OCI-M1 (cell line): ENCODE measurements at regions not wholly inside any gene's neighbourhood (a gene's known extent, or its start where the extent isn't known, plus 50 kb on each side); places are given as distances from the start of the nearest gene placed in this dataset.

Experiments used
- DNase-seq: peaks from one replicate; lab custom pipeline; 2025; lab: John Stamatoyannopoulos, UW

DNA sequence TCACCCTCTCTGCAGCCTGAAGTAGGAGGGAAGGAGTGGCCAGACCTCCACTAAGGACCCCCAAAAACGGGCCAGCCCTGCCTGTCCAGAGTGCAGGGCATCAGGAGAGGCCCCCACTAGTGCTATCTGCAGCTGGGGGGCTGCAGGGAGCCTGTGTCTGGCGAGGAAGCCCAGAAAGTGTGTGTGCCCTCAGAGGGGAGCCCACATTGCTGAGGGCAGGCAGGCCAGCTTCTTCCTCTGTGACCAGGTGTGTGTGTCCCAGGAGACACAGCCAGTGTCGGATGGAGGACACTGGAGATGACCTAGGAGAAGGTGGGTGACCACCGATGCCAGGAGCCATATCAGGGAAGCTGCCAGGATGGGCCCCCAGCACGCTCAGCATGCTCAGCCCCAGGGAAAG is 218.7 kb downstream of the IRX2 start:
- DNase-seq = no peak

DNA sequence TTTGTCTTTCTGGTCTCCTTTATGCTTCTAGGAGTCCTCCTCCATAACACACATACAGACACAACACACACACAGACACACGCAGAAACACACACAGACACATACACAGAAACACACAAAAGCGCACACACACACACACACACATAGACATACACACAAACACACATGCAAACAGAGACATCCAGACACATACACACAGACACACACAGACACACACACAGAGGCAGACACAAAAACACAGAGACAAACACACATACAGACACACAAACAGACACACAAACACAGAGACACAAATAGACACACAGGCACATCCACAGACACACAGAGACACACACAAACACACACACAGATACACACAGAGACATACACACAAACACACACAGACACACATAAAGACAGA is 220.2 kb downstream of the IRX2 start:
- DNase-seq = no peak

DNA sequence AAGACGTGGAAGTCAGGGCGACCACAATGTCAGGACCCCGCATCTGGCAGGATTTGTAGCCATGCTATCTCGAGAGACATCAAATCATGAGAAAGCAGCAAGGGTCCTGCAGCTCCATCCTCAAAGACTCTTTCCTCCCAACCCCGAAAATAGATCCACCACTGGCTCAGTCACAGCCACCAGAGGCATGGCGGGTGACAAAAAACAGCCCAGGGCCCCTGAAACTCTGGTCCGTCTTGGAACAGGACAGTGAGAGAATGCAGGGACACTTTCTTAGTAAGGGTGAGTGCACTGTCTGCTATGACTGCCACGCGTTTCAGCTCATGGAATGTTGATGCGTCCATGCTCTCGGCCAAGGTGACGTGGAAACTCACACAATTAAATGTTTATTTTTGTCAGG is 220.9 kb downstream of the IRX2 start:
- DNase-seq = no peak

DNA sequence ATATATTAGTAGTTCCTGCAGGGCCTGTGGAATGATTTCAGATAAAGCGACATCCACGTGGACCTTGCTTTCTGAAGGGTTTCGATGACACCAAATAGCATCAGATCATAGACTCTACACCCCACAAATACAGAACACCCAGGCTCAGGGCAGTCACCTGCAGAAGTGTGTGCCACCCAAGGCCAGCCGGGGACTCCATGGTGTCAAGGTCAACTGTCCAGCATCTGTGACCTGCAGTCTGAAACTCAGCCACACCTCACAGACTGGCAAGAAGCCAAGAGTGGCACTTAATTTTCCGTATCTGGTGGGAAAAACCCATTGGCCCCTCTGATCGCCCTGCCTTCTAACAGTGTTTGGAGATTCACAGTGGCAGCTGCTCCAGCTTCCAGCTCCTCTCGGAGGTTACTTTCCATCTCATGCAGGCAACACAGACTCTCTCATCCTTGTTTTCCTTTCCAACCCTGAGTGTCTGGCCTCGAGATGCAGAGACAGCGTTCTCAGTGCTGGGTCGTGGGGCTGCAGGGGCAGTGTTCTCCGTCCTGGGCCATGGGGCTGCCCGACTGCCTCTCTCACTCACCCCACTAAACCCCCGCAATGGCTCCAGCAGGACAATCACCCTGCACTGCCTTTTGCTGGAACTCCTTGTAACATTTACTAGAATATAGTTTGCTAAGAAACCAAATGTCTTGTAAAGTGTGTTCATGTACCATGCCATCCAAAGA is 221.9 kb downstream of the IRX2 start:
- no peak for DNase-seq

DNA sequence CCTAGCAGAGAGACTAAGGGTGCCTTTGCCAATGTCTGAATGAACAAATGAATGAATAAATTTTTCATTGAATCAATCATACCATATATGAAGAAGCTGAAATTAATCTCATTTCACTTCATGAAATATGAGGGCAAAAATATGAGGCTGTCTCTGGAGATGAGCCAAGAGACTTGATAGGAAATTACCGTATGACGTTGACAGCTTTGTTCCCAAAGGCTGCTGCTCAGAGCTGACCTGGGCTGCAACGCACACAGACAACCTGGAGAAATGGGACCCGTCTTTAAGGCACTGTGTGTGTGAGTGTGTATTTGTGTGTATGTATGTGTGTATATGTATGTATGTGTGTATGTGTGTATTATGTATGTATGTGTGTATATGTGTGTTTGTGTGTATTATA is 226.1 kb downstream of the IRX2 start:
- DNase-seq = no peak

DNA sequence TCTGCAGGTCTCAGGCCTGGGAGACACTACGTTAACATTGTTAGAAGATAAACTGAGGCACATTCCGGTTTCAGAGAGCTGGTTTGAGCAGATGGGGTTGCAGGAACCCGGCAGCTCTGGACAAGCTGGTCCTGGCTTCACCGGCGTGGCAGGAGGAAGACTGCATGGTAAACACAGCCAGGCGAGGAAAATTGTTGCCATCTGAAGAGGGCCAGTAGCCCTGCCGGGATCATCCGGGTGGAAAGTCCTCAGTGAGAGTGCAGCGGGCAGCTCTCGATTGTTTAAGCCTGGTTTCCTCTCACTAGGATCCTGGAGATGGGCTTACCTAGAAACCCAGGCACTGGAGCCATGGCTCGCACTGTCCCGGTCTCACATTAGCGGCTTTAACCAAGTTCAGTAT is 226.9 kb downstream of the IRX2 start:
- DNase-seq = no peak

DNA sequence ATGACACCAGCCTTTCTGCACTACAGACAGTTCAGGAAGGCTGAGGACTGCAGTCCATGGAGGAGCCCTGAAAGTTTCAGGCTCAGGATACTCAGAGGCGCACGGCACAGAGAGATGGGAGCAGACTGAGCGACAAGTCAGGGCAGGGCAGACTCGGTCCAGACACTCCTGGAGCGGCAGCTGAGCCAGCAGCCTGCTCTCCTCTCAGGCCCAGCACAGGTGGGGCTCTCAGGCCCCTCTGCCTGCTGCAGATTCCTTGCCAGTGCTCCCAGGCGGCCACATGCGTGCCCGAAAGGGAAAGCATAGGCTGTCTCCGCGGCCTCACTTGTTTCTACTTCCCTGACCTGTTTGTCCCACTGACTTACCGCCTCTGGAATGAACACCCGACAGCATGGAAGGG is 228.3 kb downstream of the IRX2 start:
- DNase-seq = no peak

DNA sequence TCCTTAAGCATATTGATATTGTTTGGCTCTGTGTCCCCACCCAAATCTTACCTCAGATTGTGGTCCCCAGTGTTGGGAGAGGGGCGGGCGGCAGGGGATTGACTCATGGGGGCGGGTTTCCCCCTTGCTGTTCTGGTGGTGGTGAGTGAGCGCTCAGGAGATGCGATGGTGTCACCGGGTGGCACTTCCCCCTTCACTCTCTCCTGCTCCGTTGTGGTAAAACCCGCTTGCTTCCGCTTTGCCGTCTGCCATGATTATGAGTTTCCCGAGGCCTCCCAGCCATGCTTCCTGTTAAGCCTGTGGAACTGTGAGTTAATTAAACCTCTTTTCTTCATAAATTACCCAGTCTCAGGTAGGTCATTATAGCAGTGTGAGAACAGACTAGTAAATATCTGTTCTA is 229.1 kb downstream of the IRX2 start:
- no peak for DNase-seq

DNA sequence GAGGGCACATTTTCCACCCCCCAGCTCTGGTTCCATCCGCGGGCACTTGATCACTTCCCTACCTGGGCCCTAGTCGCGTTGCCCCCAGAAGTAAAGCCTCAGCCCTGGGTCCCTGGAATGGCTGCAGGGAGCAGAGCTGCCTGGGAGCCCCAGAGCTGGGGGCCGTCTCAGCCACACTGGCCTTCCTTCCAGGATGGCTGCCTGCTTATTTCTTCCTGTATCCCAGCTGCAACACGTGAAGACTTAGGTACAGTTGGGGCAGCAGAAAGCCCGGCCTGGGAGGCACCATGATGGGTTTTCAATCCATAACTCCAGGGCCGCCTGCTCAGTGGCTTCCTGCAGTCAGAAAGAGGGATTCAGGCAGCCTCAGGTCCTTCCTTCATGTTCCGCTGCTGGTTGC is 232.3 kb downstream of the IRX2 start:
- DNase-seq = no peak

DNA sequence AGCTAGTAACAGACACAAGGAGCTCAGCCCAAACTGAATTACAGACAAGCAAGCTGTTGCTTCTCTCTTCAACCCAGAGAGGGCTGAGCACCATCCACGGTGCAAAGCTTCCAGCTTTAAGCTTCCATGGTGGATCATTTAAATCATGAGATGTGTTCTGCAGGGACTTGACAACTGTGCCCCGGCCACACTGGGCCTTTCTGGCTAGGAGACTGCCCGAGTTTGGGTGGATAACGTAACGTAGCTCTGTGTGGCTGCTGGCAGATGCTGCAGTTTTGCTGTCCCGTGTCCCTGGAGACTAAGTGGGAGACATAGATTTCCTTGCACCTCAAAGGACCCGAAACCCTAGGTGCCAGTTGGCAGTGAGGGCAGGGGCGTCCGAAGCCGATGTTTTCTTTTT is 234.0 kb downstream of the IRX2 start:
- no peak for DNase-seq

DNA sequence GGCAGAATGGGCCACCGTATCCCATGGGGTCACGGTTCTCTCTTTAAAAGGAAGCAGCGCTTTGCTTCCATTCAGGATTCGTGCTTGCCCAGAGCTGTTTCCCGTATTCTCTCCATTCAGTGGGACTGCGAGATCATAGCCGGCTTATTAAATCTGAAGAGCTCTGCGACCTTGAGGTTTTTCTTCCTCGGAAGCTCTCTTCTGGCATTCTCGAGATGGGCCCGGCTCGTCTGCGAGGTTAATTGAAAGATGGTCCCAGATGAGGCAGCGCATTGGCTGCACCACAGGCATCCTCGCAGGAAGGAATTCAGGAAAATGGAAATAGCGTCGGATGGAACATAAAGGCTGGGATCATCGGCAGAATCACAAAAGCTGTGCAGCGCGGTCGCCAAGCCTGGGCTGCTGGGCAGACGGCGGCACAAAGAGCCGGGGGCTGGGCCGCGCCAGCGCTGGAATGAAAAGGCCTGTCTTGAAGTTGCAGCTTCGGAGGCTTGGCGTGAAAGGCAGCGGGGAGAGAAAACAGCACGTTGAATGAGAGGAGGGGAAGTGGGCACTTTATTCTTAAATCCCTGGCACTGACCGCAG is 236.2 kb downstream of the IRX2 start:
- no peak for DNase-seq

DNA sequence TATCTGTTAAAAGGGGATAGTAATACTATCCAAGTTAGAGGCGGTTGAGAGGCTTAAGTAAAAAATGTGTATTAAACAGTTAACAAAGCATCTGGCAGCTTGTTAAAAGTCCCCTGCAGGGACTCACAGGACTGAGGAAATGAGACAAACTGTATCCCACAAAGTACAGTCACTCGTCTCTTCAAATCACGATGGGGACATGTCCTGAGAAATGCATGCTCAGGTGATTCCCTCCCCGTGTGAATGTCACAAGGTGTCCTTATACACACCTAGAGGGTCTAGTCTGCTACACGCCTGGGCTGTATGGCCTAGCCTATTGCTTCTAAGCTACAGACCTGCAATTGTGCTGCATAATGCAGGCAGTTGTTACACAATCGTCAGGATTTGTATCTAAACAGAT is 237.0 kb downstream of the IRX2 start:
- no peak for DNase-seq

DNA sequence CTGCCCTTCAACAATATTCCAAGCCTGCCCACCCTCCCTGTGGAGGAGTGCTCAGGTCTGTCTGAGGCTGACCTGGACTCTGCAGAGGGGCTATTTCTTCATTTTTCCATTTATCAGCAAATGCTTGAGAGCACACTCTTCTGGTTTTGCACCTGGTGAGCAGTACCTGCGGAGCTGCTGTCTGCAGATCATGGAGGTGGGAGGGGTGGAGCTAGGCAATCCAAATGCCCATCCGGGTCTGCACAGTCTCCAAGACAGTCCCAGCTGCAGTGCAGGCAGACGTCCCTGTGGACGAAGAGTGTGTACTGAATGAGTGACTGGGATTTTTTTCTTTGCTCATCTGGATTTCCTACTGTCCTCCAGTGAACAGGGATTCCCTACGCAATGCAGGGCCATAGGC is 239.8 kb downstream of the IRX2 start:
- DNase-seq = no peak

DNA sequence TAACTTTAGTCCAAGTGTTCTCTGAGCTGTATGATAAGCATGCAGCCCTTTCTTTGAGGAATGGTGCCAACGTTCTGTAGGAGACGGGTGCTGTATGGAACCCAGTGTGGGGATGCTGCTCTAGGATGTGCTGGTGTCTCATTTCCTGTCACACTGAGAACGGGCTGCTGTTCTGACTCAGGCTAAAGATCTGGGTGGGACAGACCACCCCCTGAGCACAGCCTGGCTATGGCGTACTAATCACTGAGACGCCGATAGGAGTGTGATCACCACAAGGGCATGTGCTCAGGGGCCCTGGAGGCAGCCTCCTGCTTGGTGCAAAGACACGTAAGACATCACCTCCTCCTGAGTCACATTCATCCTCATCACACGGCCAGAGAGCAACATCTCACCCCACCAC is 240.4 kb downstream of the IRX2 start:
- no peak for DNase-seq

DNA sequence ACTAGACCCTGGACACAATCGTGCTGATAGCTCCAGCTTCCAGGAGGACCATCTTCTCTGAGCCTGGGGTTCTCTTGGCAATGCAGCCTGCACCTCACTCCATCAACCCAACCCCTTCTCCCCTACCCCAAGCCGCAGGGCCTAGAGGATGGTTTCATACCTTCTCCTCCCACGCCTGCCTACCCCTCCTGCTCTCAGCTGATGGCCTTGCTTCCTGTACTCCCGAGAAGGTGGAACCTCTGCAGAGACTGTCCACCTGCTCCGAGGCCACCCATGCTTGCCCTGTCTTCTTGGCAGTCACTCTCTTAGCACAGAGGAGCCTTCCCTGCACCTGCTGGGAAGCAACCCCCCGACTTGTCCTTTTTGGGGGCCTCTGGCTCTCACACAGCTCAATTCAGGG is 241.9 kb downstream of the IRX2 start:
- DNase-seq = no peak

DNA sequence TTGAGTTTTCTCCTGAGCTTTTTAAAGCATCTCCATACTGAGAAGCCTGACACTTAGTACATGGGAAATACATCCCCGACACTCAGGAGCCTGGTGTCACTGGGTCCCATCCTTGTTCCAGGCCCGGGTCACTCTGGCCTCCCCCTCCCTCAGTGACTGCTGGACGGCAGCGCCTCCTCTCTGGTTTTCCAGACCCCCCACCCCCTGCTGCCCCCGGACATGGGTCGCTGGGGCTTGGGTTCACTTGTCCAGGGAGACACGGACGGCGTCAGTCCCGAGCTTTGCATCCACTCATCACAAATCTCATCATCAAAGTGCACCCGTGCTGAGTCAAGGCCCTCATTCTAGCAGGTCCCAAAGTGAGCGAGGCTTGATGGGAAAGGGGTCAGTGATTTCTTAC is 243.0 kb downstream of the IRX2 start:
- no peak for DNase-seq

DNA sequence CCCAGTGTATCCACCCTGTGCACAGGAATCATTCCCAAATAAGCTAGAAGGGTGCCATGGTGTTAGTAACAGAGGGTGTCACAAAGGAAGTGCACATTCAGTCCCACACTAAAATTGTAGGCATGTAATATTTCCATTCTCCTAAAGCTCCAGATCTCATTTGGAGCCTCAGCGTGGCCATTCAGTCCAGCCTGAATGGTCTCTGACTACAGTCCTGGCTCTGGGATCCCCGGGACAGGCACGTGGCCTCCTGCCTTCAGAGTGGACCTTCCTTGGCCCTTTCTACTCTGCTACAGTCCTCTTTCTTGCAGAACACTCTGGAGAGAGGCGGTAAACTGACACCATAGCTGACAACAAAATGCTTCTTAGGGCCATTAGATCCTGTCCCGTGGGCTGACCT is 243.9 kb downstream of the IRX2 start:
- DNase-seq = no peak

DNA sequence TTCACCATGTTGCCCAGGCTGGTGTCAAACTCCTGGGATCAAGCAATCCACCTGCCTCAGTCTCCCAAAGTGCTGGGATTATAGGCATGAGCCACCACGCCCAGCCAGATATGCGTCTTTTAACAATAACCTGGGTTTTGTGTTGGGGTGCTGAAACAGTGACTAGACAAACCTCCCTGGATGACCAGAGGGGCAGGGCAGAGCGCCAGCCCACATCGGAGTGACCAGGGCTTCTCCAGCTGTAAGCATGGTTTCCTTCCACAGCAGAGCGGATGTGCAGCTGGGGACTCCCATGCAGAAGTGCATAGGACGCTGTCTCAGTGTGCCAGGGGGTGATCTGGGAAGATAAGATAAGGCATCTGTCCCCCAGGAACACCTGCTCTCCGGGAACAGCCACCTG is 244.9 kb downstream of the IRX2 start:
- DNase-seq = no peak

DNA sequence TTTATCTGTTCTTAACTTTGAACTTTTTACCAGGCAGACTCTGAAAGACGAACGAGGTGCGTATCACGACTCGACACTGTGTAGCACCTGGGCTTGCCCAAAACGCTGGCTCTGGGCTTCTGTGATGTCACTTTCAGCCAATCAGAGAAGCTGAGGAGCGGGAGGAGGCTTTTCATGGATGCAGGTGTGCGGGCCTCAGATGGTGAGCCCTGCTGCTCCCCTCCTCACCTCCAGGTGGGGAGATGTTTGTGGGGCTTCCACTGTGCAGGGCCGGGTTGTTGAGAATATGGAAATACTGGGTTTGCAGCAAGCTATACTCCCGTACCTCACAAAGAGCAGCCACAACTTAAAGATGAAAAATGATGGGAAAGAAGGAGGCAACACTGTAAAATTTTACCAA is 246.3 kb downstream of the IRX2 start:
- DNase-seq = no peak

DNA sequence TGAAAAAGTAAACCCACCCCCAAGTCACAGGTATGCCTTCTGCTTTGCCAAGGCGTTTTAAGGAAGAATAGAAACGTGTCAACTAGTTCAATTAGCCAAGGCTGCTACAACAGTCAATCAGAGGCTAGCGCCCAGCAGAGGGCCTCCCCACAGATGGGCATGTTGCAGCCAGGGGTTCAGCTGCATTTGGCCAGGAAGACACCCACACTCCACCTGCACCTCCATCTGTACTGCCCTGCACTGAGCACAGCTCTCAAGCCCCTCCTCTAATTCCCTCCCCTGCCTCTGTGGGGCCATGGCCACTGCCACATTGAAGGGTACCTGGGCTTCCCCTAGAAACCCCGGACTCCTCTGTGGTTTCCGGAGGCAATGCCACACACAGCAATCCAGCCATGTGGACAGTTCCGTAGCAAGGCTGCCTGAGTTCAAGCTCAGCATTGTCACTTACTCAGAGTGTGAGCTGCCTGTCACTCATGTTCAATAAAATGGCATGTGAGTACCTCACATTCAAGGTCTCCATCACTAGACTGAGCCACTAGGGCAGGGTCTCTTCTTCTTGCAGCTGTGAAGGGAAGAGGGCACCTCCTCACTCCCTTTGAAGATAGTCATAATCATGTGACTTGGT is 248.4 kb downstream of the IRX2 start:
- no peak for DNase-seq

DNA sequence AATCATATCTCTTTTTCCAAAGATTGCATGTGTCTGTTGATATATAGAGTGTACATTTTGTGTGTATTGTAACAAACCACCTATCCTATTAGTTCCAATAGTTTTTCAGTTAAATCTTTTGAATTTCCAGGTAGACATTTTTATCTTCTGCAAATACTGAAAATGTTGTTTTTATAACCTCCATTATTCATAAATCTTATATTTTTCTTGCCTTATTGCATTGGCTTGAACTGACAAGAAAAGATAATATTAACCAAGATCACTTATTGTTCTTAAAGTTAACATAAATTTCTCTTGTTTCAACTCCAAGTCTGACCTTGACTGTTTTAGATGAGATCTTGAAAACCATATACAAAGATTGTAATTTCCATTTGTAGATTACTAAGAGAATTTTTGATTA is 251.6 kb downstream of the IRX2 start:
- no peak for DNase-seq

DNA sequence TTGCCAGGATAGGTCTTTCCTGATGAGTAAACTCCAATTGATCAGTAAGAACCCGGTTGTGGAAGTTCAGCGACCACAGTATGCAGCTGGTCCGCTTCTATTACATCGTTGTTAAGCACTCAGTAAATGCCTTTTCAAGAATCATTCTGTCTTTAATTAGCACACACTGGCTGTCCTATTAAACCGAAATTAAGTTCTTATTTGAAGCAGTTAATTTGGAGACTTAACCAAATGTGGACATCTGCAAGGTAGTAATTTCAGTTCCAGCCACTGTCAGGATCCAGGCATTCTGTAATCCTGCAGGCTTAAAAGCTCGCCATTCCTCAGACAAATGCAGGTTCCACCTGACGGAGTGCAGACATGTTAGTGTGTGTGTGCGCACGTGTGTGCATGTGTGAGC is 254.6 kb downstream of the IRX2 start:
- no peak for DNase-seq

DNA sequence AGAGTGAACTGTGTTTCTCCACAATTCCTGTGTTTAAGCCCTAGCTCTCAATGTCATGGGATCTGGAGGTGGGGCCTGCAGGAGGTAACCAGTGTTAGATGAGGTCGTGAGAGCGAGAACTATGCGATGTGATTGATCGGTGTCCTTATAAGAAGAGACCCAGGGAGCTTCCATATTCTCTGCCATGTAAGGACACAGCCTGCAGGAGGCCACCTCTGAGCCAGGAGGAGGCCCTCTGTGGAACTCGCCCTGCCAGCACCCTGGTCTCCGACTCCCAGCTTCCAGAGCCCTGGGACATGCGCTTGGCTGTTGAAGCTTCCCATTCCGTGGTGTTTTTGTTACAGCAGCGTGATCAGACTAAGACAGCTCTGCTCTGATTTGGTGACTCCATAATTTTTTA is 255.4 kb downstream of the IRX2 start:
- DNase-seq = no peak

DNA sequence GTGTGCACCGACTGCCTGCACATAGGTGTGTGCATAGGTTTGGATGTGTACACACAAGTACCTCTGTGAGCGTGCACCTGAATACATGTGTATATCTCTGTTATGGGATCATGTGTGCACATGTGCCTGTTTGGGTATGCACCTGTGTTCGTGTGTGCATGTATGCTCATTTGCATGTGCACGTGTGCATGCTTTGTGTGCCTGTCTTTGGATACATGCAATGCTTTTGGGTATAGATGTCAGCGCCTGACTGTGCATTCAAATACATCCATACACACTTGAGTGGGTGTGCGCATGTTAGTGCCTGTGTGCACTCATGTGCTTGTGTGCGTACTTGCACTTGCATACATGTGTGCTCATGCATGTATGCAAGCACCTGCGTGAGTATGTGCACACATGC is 258.1 kb downstream of the IRX2 start:
- DNase-seq = no peak
